ENCODE measurements at regions not wholly inside any gene's neighbourhood (a gene's known extent, or its start where the extent isn't known, plus 50 kb on each side); places are given as distances from the start of the nearest gene placed in this dataset.

DNA sequence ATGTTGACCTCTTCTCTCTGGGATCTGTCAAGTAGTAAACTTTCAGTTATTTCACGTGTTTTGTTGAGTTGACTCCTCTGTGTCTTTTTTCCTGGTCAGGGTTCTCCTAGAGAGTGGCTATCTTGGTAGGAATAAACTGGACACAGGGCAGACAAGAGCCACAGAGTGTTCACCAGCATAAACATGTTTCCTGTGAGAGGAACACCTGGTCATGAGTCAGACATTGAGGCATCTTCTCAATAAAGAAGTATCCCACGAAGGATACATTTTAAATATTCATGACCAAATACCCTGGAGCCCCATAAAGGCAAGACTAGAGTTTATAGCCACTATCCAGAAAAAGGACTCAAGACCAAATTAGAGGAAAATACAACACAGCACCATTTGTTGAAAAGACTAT is 269.7 kb upstream of the ZNF521 start:
- DNase-seq = no peak

DNA sequence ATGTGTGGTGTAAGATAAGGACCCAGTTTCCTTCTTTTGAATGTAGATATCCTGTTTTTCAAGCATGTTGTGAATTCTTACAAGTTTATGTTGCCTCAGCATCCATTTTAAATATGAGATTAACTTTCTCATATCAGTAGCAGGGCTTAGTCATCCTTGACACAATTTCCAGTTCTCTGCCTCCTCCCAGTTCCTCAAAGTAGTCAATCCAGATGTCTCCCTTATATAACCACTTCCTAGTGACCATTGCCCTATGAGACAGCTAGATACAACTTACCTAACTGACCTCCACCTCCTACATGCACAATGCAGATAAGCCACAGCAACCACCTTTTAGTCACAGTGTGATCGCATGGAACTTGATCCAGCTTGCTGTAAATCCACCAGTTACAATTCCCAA is 269.2 kb upstream of the ZNF521 start:
- no peak for DNase-seq

- no peak for DNase-seq
Measured at GRCh38 chr18:25614168-25614567, 262.2 kb upstream of the ZNF521 start.

- DNase-seq = no peak
Measured at GRCh38 chr18:25612466-25612865, 260.5 kb upstream of the ZNF521 start.

DNA sequence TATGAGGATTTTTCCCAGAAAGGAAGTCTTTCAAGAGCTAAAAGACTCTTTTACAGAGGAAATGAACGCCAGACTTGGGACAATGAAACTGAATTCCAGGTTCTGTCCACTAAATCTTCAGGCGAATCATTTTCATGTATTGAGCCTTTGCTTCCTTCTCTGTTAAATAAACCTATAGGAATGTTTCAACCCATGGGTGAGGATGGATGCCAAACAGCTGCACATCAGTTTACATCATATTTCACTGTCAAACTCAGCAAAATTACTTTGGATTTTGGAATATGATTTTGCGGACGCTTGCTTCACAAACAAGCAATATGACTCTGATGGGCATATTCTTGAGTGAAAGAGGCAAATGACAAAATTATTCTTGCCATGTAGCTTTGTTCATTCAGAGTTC is 256.1 kb upstream of the ZNF521 start:
- no peak for DNase-seq

DNA sequence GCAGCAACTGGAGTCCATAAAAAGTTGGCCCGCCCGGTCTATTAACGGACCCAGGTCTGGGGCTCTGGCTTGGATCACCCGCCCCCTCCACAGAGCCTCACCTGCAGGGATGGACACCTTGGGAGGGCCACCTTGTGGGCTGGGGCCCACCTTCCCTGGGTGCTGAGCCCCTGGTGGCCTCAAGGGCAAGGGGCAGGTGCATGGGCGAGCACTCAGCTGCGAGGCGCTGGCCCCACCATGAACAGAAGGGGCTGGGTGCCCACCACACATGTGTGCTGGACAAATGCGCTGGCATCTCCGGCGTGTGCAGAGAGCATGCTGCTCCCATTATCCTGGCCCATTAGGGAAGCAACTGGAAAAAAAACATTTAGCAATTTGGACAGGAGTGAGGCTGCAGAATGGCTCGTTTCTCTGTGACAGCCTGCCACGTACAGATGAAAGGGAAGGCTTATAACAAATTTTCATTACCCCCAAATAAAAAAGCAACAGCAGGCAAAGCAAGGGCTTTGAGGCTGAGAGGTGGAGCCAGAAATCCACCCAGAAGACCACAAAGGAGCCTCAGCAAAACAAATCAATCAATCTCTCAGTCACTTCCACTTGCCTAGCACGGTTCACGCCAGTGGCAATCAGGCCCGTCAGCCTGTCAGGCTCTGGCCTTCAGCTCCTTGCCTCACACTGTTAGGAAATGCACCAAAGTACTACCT is 253.1 kb upstream of the ZNF521 start:
- no peak for DNase-seq

DNA sequence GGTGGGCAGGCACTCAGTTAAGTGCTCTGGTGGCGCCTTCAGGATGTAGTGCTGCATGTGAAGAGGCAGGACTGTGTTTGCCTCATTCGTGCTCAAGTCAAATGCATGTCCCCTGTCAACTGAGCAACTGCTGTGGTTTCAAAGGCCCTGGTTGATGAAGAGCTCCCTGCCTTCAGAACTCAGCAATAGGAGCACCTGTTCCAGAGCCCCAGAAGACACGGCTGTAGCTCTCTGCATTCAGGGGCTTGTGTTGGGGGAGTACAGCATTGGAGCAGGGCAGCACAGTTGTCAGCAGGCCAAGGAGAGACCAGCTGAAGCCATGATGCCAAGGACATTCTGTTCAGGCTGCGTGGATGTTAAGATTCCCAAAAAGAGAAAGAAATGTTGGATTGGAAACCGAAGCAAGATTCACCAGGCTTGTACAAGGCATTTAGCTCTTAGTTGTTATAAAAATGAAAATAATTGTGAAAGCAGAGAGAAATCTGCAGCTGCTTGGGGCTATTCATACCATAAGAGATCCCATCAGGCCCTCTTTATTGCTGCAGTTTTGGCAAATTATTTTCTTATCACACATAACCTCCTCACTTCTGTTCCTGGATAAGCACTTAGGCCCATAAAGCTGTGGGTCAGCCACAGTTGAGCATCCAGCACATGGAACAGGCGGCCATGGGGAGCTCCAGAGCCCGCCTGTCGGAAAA is 252.4 kb upstream of the ZNF521 start:
- no peak for DNase-seq

DNA sequence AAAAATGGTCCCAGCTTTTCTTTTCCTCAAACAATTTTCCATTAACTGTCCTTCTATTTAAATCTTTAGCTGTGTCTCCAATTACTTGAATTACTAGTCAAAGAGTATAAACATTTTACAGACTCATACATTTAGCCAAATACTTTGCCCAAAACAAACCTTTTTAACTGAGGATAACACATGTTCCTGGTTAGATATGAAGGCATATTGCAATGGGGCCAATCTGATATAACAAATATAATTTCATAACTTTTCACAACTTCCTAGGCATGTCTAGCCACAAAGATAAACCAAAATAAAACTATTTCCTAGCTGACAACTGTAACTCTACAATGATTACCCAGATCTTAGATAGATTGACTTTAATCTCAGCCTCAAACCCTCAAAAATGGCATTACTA is 247.5 kb upstream of the ZNF521 start:
- DNase-seq = no peak

DNA sequence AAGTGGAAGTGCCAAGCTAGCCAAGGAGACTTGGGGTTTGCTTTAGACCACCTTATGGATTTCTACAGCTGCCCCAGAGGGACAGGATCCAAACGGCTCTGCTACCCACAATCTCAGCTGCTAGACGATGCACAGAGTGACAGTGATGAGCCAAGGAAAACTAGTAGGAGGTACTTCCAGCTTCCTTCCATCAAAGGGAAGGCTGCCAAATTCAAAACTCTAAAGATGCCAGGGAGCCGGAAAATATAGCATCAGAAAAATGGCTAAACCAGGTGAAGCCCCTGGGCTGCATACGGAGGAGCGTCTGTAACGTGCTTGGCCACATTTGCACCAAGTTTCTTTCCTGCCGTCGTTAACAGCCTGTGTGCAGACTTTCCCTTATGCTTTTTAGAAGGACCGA is 245.5 kb upstream of the ZNF521 start:
- no peak for DNase-seq

- DNase-seq = no peak
Measured at GRCh38 chr18:25595274-25596060, 243.5 kb upstream of the ZNF521 start.

- DNase-seq = no peak
Measured at GRCh38 chr18:25594351-25594750, 242.4 kb upstream of the ZNF521 start.

DNA sequence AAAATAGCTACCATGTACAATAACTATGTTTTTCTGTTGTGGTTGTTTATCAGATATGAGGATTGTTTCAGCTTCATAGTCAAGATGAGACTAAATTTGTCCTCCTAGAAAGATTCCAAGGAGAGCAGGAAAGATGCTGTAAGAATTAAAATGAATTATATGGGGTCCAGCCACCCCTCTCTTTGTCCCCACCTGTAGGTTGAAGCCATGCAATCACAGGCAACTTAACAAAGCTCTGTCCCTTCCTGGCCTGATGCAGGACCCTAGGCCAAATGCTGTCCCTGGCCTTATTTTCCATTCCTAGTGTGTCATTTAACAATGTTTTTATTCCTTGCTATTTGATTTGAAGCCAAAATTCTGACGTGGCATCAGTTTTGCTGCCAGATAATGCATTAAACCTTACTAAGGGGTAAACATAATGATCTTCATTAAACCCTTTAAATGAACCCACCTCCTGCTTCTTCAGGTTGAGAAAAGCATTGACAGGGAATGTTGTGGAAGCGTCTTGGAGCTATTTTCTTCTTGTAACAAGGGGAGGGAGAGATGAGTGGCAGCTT is 240.9 kb upstream of the ZNF521 start:
- no peak for DNase-seq

- DNase-seq = no peak
Measured at GRCh38 chr18:25590456-25590855, 238.5 kb upstream of the ZNF521 start.

DNA sequence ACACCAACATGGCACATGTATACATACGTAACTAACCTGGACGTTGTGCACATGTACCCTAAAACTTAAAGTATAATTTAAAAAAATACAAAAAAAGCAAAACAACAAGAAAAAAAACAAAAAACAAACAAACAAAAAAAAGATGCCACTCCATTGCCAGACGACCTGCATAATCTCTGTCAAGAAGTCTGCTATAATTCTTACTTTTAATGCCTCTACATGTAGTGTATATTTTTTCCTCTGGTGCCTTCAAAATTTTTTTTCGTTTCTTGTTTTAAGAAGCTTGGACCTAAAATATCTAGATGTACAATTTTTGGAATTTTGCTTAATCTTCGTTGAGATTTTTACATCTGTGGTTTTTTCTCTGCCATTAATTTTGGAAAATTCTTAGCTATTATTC is 235.6 kb upstream of the ZNF521 start:
- no peak for DNase-seq

DNA sequence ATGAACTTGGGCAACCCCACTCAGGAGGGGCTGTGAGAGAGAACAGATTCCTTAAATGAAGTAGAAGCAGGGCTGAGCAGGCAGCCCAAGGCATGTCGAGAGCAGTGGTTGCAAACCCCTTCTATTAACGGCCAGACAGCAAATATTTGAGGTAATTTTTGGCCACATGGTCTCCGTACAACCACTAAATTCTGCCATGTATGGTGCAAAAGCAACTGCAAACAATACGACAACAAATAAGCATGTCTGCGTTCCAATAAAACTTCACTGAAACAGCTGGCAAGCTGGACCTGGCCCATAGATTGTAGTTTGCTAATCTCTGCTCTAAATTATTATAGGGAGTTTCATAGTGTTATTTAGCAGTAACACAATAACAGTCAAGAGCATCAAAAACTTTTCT is 217.0 kb upstream of the ZNF521 start:
- DNase-seq = no peak

GRCh38 chr18:25563816-25564683 is 212.1 kb upstream of the ZNF521 start:
- no peak for DNase-seq

DNA sequence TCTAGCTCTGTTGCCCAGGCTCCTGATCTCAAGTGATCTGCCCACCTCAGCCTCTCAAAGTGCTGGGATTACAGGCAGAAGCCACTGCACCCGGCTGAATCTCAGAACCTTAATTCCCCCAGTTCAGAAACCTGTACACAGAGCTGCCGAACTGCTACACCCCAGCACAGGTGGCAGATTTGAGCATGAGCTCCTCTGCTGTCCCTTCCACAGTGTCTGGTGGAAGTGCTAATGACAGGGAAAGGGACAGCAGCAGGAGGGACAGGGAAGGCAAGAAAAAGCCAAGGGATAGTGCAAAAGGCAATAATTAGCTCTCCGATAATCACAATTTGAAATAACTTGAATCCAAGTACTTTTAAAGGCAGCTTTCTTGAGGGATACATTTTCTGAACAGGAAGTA is 211.4 kb upstream of the ZNF521 start:
- DNase-seq = no peak

DNA sequence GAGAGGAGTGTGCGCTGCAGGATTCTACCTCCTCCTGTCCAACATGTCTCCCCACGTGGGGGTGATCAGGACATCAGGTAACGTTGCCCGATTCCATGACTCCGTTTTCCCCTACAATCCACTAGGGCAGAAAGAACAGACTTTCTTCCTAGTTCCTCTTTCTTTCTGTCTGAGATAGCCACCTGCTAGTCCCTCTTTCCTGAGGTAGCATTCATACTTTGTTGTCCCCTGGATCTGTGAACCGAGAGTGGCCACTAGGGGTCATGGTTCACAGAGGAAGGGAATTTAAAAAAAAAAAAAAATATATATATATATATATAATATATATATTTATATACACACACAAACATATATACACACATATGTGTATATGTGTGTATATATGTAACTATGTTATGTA is 210.0 kb upstream of the ZNF521 start:
- peak in 1 of 2 experiments; percentile 9 for DNase-seq

DNA sequence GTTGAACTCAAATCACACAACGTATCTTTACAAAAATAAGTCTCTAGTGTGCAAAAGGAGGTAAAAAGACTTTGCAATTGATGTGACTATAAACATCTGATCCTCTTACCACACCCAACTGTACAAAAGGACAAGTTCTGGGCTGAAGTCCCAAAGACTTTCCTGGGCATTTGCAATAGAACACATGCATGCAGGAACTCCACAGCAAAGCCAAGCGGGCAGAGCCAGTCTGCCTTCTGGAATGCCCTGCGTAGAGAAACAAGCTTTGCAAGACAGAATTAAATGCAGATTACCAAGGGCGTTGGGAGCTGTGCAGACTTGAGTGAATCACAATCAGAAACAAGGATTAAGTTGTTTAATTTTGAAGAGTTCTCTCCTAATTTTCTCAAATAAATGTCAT is 208.4 kb upstream of the ZNF521 start:
- DNase-seq = no peak

DNA sequence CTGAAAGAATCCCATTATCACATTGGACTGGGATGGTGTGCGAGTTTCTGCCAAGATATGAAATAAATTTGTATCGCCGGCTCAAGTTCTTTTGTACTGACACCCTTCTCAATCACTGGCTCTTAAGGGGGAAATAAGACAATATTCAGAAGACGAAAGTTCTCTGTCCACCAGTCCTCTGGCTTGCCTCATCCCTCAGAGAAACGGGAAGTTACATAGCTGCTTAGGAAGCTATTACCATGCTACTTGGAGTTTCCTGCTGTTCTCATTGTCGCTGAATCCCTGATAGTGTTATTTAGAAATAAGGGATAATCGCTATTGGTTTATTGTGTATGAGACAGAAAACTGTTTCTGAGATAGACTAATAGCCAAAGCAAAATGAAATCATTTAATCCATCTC is 205.0 kb upstream of the ZNF521 start:
- DNase-seq = no peak

DNA sequence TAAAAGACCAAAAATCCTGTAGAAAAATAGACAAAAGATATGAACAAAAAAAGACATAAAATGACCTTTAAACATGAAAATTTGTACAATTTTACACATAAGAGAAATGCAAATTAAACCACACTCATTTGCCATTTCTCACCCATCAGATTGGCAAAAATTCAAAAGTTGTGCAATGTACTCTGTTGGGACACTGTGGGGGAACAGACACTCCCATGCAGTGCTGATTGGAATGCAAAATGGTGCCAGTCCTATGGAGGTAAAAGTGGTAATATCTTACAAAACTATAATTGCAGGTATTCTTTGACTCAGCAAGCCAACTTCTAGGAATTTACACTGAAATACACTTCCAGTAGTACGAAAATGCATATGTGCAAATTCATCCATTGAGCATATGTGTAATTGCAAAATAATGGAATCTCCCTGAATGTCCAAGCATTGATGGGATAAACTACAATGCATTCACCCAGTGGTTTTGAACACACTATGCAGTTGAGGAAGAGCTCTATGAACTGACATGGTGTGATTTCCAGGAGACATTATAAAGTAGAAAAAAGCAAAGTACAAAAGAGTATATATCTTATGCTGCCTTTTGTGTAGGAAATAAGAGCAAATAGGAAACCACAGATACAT is 201.8 kb upstream of the ZNF521 start:
- no peak for DNase-seq
